HEK293 (cell line): ENCODE measurements at regions not wholly inside any gene's neighbourhood (a gene's known extent, or its start where the extent isn't known, plus 50 kb on each side); places are given as distances from the start of the nearest gene placed in this dataset.

ENCODE experiments used
- CTCF ChIA-PET: fragments of 350-600 bp; formaldehyde crosslinking; extraction: SDS; loops from one replicate; lab custom pipeline; 2021; ENCODE audit warnings: antibody characterized with exemption; lab: Yijun Ruan, JAX
- POLR2A ChIA-PET: fragments of 300-600 bp; formaldehyde crosslinking; extraction: SDS; loops from one replicate; lab custom pipeline; 2020; ENCODE audit warnings: antibody characterized with exemption, inconsistent platforms; lab: Yijun Ruan, JAX
- H3K27ac ChIP-seq: fragments of 200-500 bp; sonication (Bioruptor generic); 2 replicates; pipeline ENCODE4 v1.5.1; 2014; ENCODE audit warnings: low read depth, low read length, control low read depth, inconsistent platforms; ENCODE audit errors: extremely low read depth
- H3K36me3 ChIP-seq, 2 experiments: fragments of 200-500 bp in 1 of 2; sonication (Bioruptor generic) in 1 of 2; 1 replicate in 1 of 2; 2 replicates in 1 of 2; pipeline ENCODE4 v1.5.1; 2014 to 2017; ENCODE audit warnings: inconsistent platforms in 2 of 2, low read length in 2 of 2; ENCODE audit not compliant: control insufficient read depth in 2 of 2, insufficient read depth in 1 of 2
- H3K4me1 ChIP-seq: fragments of 200-500 bp; sonication (Bioruptor generic); 2 replicates; pipeline ENCODE4 v1.5.1; 2014; ENCODE audit warnings: mild to moderate bottlenecking, low read length, inconsistent platforms; ENCODE audit not compliant: control insufficient read depth, insufficient read depth
- H3K4me3 ChIP-seq: 2 replicates; pipeline ENCODE4 v1.5.1; 2011; ENCODE audit warnings: low read depth, mild to moderate bottlenecking, control low read depth, low read length, moderate library complexity
- H3K9me3 ChIP-seq: fragments of 200-500 bp; sonication (Bioruptor generic); 2 replicates; pipeline ENCODE4 v1.5.1; 2014; ENCODE audit warnings: low read depth, low read length, inconsistent platforms; ENCODE audit not compliant: control insufficient read depth, insufficient read depth
- IKZF3 ChIP-seq: fragments of 450-650 bp; IDR thresholded peaks from 2 replicates; pipeline ENCODE4 v1.5.0; 2018; ENCODE audit warnings: missing biosample characterization, mild to moderate bottlenecking, missing genetic modification characterization, moderate library complexity
- KLF8 ChIP-seq: fragments of 450-650 bp; formaldehyde crosslinking; IDR thresholded peaks from 2 replicates; pipeline ENCODE4 v1.5.1; 2016; ENCODE audit warnings: missing biosample characterization, missing genetic modification characterization
- SP2 ChIP-seq: fragments of 450-650 bp; formaldehyde crosslinking; IDR thresholded peaks from 2 replicates; pipeline ENCODE4 v1.5.1; 2016; ENCODE audit warnings: missing biosample characterization, missing genetic modification characterization
- ZEB2 ChIP-seq: fragments of 450-650 bp; formaldehyde crosslinking; IDR thresholded peaks from 2 replicates; pipeline ENCODE4 v1.5.1; 2016; ENCODE audit warnings: missing biosample characterization, missing genetic modification characterization
- ZNF10 ChIP-seq: fragments of 450-650 bp; formaldehyde crosslinking; IDR thresholded peaks from 2 replicates; pipeline ENCODE4 v1.5.1; 2017; ENCODE audit warnings: missing biosample characterization, missing genetic modification characterization
- ZNF354C ChIP-seq: fragments of 450-650 bp; formaldehyde crosslinking; IDR thresholded peaks from 2 replicates; pipeline ENCODE4 v1.5.1; 2016; ENCODE audit warnings: missing biosample characterization, missing genetic modification characterization, low read depth, borderline replicate concordance
- ZNF530 ChIP-seq: fragments of 450-650 bp; formaldehyde crosslinking; IDR thresholded peaks from 2 replicates; pipeline ENCODE4 v1.5.1; 2016; ENCODE audit warnings: low read depth, missing biosample characterization, missing genetic modification characterization
- ZNF544 ChIP-seq: fragments of 450-650 bp; formaldehyde crosslinking; IDR thresholded peaks from 2 replicates; pipeline ENCODE4 v1.5.0; 2017; ENCODE audit warnings: missing biosample characterization, missing genetic modification characterization
- ZNF548 ChIP-seq: fragments of 450-650 bp; formaldehyde crosslinking; IDR thresholded peaks from 2 replicates; pipeline ENCODE4 v1.5.1; 2016; ENCODE audit warnings: missing biosample characterization, missing genetic modification characterization
- ZNF621 ChIP-seq: fragments of 450-650 bp; formaldehyde crosslinking; IDR thresholded peaks from 2 replicates; pipeline ENCODE4 v1.5.1; 2017; ENCODE audit warnings: missing biosample characterization, missing genetic modification characterization
- ZNF623 ChIP-seq: fragments of 450-650 bp; formaldehyde crosslinking; IDR thresholded peaks from 2 replicates; pipeline ENCODE4 v1.5.1; 2016; ENCODE audit warnings: missing biosample characterization, missing genetic modification characterization
- ZNF677 ChIP-seq: fragments of 450-650 bp; IDR thresholded peaks from 2 replicates; pipeline ENCODE4 v1.5.0; 2018; ENCODE audit warnings: missing biosample characterization, mild to moderate bottlenecking, missing genetic modification characterization, moderate library complexity
- ZNF837 ChIP-seq: fragments of 450-650 bp; formaldehyde crosslinking; IDR thresholded peaks from 2 replicates; pipeline ENCODE4 v1.5.1; 2016; ENCODE audit warnings: missing biosample characterization, missing genetic modification characterization
- ZSCAN23 ChIP-seq: fragments of 450-650 bp; formaldehyde crosslinking; IDR thresholded peaks from 2 replicates; pipeline ENCODE4 v1.5.1; 2016; ENCODE audit warnings: missing biosample characterization, missing genetic modification characterization
- TF ChIP-seq, protein P1 (sequence below): fragments of 450-650 bp; formaldehyde crosslinking; IDR thresholded peaks from 2 replicates; pipeline ENCODE4 v1.5.1; 2017; ENCODE audit warnings: missing biosample characterization, missing genetic modification characterization
- TF ChIP-seq, protein P2 (sequence below): fragments of 450-650 bp; formaldehyde crosslinking; IDR thresholded peaks from 2 replicates; pipeline ENCODE4 v1.5.1; 2016; ENCODE audit warnings: missing biosample characterization, missing genetic modification characterization
- TF ChIP-seq, protein P3 (sequence below): fragments of 450-650 bp; formaldehyde crosslinking; IDR thresholded peaks from 2 replicates; pipeline ENCODE4 v1.5.1; 2017; ENCODE audit warnings: missing biosample characterization, mild to moderate bottlenecking, missing genetic modification characterization, moderate library complexity
- TF ChIP-seq, protein P4 (sequence below): fragments of 450-650 bp; IDR thresholded peaks from 2 replicates; pipeline ENCODE4 v1.5.1; 2018; ENCODE audit warnings: missing biosample characterization, missing genetic modification characterization
- TF ChIP-seq, protein P5 (sequence below): fragments of 450-650 bp; formaldehyde crosslinking; IDR thresholded peaks from 2 replicates; pipeline ENCODE4 v1.5.1; 2016; ENCODE audit warnings: missing biosample characterization, missing genetic modification characterization, low read depth
- TF ChIP-seq, protein P6 (sequence below): fragments of 450-650 bp; formaldehyde crosslinking; IDR thresholded peaks from 2 replicates; pipeline ENCODE4 v1.5.1; 2016; ENCODE audit warnings: missing biosample characterization, missing genetic modification characterization

DNA sequence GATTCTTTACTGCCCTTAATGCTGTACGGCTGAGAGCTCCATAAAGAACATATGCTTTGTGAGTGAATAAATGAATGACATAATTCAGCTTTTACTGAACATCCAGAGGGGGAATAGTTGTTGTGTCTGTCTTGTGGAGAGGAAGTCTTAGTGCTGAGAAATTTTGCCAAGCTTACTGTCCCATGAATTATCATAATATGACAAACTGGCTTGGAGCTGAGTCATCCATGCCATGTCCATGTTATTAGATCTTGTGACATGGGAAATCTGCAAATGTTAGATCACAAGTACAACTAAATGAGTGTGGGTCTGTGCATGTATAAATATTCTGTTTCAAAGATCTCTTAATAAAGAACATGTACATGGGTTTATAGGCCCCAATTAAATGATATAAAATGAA is 350.4 kb downstream of the BMP4 start:
- CTCF ChIA-PET = no interaction called here
- no peaks in the 10 kb centered on the region for H3K9me3 ChIP-seq
- no peak for TF ChIP-seq ZNF354C (tag by site-specific recombination)
- TF ChIP-seq, protein P1, sequence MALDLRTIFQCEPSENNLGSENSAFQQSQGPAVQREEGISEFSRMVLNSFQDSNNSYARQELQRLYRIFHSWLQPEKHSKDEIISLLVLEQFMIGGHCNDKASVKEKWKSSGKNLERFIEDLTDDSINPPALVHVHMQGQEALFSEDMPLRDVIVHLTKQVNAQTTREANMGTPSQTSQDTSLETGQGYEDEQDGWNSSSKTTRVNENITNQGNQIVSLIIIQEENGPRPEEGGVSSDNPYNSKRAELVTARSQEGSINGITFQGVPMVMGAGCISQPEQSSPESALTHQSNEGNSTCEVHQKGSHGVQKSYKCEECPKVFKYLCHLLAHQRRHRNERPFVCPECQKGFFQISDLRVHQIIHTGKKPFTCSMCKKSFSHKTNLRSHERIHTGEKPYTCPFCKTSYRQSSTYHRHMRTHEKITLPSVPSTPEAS = no peak
- TF ChIP-seq, protein P2, sequence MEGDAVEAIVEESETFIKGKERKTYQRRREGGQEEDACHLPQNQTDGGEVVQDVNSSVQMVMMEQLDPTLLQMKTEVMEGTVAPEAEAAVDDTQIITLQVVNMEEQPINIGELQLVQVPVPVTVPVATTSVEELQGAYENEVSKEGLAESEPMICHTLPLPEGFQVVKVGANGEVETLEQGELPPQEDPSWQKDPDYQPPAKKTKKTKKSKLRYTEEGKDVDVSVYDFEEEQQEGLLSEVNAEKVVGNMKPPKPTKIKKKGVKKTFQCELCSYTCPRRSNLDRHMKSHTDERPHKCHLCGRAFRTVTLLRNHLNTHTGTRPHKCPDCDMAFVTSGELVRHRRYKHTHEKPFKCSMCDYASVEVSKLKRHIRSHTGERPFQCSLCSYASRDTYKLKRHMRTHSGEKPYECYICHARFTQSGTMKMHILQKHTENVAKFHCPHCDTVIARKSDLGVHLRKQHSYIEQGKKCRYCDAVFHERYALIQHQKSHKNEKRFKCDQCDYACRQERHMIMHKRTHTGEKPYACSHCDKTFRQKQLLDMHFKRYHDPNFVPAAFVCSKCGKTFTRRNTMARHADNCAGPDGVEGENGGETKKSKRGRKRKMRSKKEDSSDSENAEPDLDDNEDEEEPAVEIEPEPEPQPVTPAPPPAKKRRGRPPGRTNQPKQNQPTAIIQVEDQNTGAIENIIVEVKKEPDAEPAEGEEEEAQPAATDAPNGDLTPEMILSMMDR (tag by site-specific recombination) = no peak
- TF ChIP-seq, protein P3, sequence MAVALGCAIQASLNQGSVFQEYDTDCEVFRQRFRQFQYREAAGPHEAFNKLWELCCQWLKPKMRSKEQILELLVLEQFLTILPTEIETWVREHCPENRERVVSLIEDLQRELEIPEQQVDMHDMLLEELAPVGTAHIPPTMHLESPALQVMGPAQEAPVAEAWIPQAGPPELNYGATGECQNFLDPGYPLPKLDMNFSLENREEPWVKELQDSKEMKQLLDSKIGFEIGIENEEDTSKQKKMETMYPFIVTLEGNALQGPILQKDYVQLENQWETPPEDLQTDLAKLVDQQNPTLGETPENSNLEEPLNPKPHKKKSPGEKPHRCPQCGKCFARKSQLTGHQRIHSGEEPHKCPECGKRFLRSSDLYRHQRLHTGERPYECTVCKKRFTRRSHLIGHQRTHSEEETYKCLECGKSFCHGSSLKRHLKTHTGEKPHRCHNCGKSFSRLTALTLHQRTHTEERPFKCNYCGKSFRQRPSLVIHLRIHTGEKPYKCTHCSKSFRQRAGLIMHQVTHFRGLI (tag by site-specific recombination) = no peak
- no peak for TF ChIP-seq ZNF530
- no peak for TF ChIP-seq KLF8 (tag by site-specific recombination)
- no peak for TF ChIP-seq ZNF677 (tag by site-specific recombination)
- no peak for TF ChIP-seq ZNF544 (tag by site-specific recombination)
- TF ChIP-seq, protein P4, sequence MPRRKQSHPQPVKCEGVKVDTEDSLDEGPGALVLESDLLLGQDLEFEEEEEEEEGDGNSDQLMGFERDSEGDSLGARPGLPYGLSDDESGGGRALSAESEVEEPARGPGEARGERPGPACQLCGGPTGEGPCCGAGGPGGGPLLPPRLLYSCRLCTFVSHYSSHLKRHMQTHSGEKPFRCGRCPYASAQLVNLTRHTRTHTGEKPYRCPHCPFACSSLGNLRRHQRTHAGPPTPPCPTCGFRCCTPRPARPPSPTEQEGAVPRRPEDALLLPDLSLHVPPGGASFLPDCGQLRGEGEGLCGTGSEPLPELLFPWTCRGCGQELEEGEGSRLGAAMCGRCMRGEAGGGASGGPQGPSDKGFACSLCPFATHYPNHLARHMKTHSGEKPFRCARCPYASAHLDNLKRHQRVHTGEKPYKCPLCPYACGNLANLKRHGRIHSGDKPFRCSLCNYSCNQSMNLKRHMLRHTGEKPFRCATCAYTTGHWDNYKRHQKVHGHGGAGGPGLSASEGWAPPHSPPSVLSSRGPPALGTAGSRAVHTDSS (tag by site-specific recombination) = no peak
- no peak for TF ChIP-seq ZNF623
- no peak for TF ChIP-seq ZEB2 (tag by site-specific recombination)
- TF ChIP-seq ZNF10 = no peak
- TF ChIP-seq, protein P5, sequence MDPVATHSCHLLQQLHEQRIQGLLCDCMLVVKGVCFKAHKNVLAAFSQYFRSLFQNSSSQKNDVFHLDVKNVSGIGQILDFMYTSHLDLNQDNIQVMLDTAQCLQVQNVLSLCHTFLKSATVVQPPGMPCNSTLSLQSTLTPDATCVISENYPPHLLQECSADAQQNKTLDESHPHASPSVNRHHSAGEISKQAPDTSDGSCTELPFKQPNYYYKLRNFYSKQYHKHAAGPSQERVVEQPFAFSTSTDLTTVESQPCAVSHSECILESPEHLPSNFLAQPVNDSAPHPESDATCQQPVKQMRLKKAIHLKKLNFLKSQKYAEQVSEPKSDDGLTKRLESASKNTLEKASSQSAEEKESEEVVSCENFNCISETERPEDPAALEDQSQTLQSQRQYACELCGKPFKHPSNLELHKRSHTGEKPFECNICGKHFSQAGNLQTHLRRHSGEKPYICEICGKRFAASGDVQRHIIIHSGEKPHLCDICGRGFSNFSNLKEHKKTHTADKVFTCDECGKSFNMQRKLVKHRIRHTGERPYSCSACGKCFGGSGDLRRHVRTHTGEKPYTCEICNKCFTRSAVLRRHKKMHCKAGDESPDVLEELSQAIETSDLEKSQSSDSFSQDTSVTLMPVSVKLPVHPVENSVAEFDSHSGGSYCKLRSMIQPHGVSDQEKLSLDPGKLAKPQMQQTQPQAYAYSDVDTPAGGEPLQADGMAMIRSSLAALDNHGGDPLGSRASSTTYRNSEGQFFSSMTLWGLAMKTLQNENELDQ (tag by site-specific recombination) = no peak
- no peak for TF ChIP-seq ZNF837 (tag by site-specific recombination)
- TF ChIP-seq ZSCAN23 (tag by site-specific recombination) = no peak
- no peak for TF ChIP-seq SP2 (tag by site-specific recombination)
- TF ChIP-seq, protein P6, sequence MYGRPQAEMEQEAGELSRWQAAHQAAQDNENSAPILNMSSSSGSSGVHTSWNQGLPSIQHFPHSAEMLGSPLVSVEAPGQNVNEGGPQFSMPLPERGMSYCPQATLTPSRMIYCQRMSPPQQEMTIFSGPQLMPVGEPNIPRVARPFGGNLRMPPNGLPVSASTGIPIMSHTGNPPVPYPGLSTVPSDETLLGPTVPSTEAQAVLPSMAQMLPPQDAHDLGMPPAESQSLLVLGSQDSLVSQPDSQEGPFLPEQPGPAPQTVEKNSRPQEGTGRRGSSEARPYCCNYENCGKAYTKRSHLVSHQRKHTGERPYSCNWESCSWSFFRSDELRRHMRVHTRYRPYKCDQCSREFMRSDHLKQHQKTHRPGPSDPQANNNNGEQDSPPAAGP (tag by site-specific recombination) = no peak
- TF ChIP-seq IKZF3 (tag by site-specific recombination) = no peak
- TF ChIP-seq ZNF621 = no peak
- no peak for TF ChIP-seq ZNF548 (tag by site-specific recombination)
- TF ChIP-seq, all 188 proteins: peak for 0
- POLR2A ChIA-PET = no interaction called here
- no peak overlapping the region for H3K4me3 ChIP-seq
- no peak overlapping the region for H3K27ac ChIP-seq
- H3K4me1 ChIP-seq = no peaks in the 10 kb centered on the region
- H3K36me3 ChIP-seq = no peaks in the 10 kb centered on the region
